CD14-positive monocyte (primary cell): ENCODE measurements at regions not wholly inside any gene's neighbourhood (a gene's known extent, or its start where the extent isn't known, plus 50 kb on each side); places are given as distances from the start of the nearest gene placed in this dataset.

Experiments used
- DNase-seq, 3 donors: peaks; one replicate each; pipeline ENCODE4 v3.0.0-alpha.2; 2011 to 2022
- H2AFZ ChIP-seq: 2 replicates; pipeline ENCODE4 v1.6.0; 2012; ENCODE audit warnings: mild to moderate bottlenecking, low read depth, low read length, inconsistent platforms; ENCODE audit not compliant: insufficient read depth, poor library complexity, severe bottlenecking
- H3K27ac ChIP-seq, 2 donors: 1 replicate in 1 of 2; 2 replicates in 1 of 2; pipeline ENCODE4 v1.5.1; 2012 to 2013; ENCODE audit warnings: low read length in 2 of 2, control low read depth in 1 of 2, inconsistent platforms in 1 of 2, low read depth in 1 of 2, mild to moderate bottlenecking in 1 of 2
- H3K27me3 ChIP-seq, 2 donors: one replicate each; pipeline versions ENCODE4 v1.6.0 to v1.6.1; 2011 to 2013; ENCODE audit warnings: low read length in 2 of 2; ENCODE audit not compliant: control insufficient read depth in 2 of 2, insufficient read depth in 2 of 2
- H3K36me3 ChIP-seq, 2 donors: replicated peaks in 1 of 2; 1 replicate in 1 of 2; 2 replicates in 1 of 2; pipeline versions ENCODE4 v1.5.1 to v1.6.1; 2012 to 2013; ENCODE audit warnings: low read length in 2 of 2, control low read depth in 1 of 2, inconsistent platforms in 1 of 2, mild to moderate bottlenecking in 1 of 2; ENCODE audit not compliant: insufficient read depth in 2 of 2, control insufficient read depth in 1 of 2
- H3K4me1 ChIP-seq, 2 donors: 1 replicate in 1 of 2; 2 replicates in 1 of 2; pipeline versions ENCODE4 v1.5.1 to v1.6.1; 2012 to 2013; ENCODE audit warnings: low read length in 2 of 2, control low read depth in 1 of 2, inconsistent platforms in 1 of 2, mild to moderate bottlenecking in 1 of 2, moderate library complexity in 1 of 2; ENCODE audit not compliant: insufficient read depth in 2 of 2, control insufficient read depth in 1 of 2
- H3K4me2 ChIP-seq: replicated peaks from 2 replicates; pipeline ENCODE3; 2012; ENCODE audit warnings: low read length, moderate library complexity, mild to moderate bottlenecking; ENCODE audit not compliant: poor library complexity, severe bottlenecking; ENCODE audit errors: extremely low read depth
- H3K4me3 ChIP-seq, 3 experiments: fragments of 200-600 bp in 1 of 3; sonication (generic) in 1 of 3; replicated peaks in 1 of 3; 1 replicate in 2 of 3; 2 replicates in 1 of 3; pipeline ENCODE4 v1.5.1; 2011 to 2013; ENCODE audit warnings: low read length in 3 of 3, mild to moderate bottlenecking in 3 of 3, control low read depth in 2 of 3, low read depth in 2 of 3, inconsistent platforms in 1 of 3, moderate library complexity in 1 of 3
- H3K79me2 ChIP-seq: 2 replicates; pipeline ENCODE4 v1.6.0; 2012; ENCODE audit warnings: mild to moderate bottlenecking, control low read depth, inconsistent platforms, low read length, moderate library complexity; ENCODE audit not compliant: insufficient read depth
- H3K9ac ChIP-seq: 2 replicates; pipeline ENCODE4 v1.6.0; 2017; ENCODE audit warnings: low read length, mild to moderate bottlenecking; ENCODE audit not compliant: insufficient read depth, poor library complexity, severe bottlenecking
- H3K9me3 ChIP-seq, 2 donors: replicated peaks in 1 of 2; 1 replicate in 1 of 2; 2 replicates in 1 of 2; pipeline versions ENCODE4 v1.5.1 to v1.6.1; 2012 to 2013; ENCODE audit warnings: low read length in 2 of 2, control low read depth in 1 of 2; ENCODE audit not compliant: control insufficient read depth in 1 of 2, insufficient read depth in 1 of 2
- H4K20me1 ChIP-seq: 2 replicates; pipeline ENCODE4 v1.6.0; 2012; ENCODE audit warnings: mild to moderate bottlenecking, low read length, control low read depth, moderate library complexity; ENCODE audit not compliant: insufficient read depth
- H3K27ac Mint-ChIP-seq, 7 donors: one replicate each; pipeline ENCODE4 v1.8.0; 2020; ENCODE audit warnings: mild to moderate bottlenecking in 7 of 7, mixed read lengths in 7 of 7, moderate library complexity in 6 of 7, inconsistent platforms in 2 of 7
- H3K27me3 Mint-ChIP-seq, 3 donors: one replicate each; pipeline ENCODE4 v1.8.0; 2021 to 2022; ENCODE audit warnings: low read depth in 3 of 3, mild to moderate bottlenecking in 3 of 3, mixed read lengths in 3 of 3, moderate library complexity in 3 of 3, inconsistent platforms in 1 of 3
- H3K36me3 Mint-ChIP-seq, 2 donors: one replicate each; pipeline ENCODE4 v1.8.0; 2020; ENCODE audit warnings: mixed read lengths in 2 of 2, inconsistent platforms in 1 of 2, mild to moderate bottlenecking in 1 of 2
- H3K4me1 Mint-ChIP-seq: one replicate; pipeline ENCODE4 v1.8.0; 2020; ENCODE audit warnings: mild to moderate bottlenecking, mixed read lengths
- H3K4me3 Mint-ChIP-seq, 2 donors: one replicate each; pipeline ENCODE4 v1.8.0; 2020; ENCODE audit warnings: mild to moderate bottlenecking in 2 of 2, mixed read lengths in 2 of 2, moderate library complexity in 1 of 2
- H3K9me3 Mint-ChIP-seq, 7 donors: one replicate each; pipeline ENCODE4 v1.8.0; 2020 to 2022; ENCODE audit warnings: mixed read lengths in 7 of 7, mild to moderate bottlenecking in 6 of 7, moderate library complexity in 6 of 7, inconsistent platforms in 2 of 7
- WGBS: methylation state at CpG from one replicate; pipeline ENCODE4 v1.1.5; 2013; ENCODE audit warnings: missing lambda C conversion rate; ENCODE audit not compliant: insufficient coverage; 5-methylcytosine and 5-hydroxymethylcytosine counted together
- intact Hi-C, 2 donors: fragments of 100-400 bp; cut with micrococcal nuclease; formaldehyde crosslinking; loops; one replicate each; pipeline versions ENCODE4 v1.15.0 to v1.15.1; 2023
- TF ChIP-seq, protein P1 (sequence below): fragments of 200-600 bp; IDR thresholded peaks from one replicate; pipeline ENCODE4 v1.8.0; 2022; ENCODE audit warnings: antibody characterized with exemption, mild to moderate bottlenecking

DNA sequence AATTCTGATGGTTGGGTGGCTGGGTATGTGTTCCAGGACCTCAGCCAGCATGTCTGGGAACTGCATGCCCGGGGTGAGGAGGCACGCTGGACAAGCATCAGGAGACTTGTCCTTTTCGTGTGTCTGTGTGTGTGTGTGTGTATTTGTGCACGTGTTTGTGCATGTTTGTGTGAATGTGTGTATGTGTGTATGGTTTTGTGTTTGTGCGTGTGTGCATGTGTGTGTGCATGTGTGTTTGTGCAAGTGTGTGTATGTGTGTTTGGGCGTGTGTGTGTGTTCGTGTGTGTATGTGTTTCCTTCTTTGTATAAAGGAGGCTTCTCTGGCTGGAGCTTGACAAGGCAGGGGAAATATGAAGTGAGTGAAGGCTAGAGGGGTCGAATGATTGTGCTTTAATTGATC lies 491.5 kb downstream of the IRX1 start:
- no peak overlapping the region for H2AFZ ChIP-seq
- Mint-ChIP-seq H3K4me3 (no peak overlapping the region), H3K36me3 (no peaks in the 10 kb centered on the region), H3K27me3 (peaks cover 0 to 4% (median 2%) of the 10 kb centered on the region in 3 donors), H3K27ac (no peak overlapping the region), H3K4me1 (no peaks in the 10 kb centered on the region), H3K9me3 (peaks cover 0 to 13% (median 9%) of the 10 kb centered on the region in 7 donors)
- H3K27me3 ChIP-seq = no peaks in the 10 kb centered on the region
- no peaks in the 10 kb centered on the region for H3K79me2 ChIP-seq
- TF ChIP-seq, protein P1, sequence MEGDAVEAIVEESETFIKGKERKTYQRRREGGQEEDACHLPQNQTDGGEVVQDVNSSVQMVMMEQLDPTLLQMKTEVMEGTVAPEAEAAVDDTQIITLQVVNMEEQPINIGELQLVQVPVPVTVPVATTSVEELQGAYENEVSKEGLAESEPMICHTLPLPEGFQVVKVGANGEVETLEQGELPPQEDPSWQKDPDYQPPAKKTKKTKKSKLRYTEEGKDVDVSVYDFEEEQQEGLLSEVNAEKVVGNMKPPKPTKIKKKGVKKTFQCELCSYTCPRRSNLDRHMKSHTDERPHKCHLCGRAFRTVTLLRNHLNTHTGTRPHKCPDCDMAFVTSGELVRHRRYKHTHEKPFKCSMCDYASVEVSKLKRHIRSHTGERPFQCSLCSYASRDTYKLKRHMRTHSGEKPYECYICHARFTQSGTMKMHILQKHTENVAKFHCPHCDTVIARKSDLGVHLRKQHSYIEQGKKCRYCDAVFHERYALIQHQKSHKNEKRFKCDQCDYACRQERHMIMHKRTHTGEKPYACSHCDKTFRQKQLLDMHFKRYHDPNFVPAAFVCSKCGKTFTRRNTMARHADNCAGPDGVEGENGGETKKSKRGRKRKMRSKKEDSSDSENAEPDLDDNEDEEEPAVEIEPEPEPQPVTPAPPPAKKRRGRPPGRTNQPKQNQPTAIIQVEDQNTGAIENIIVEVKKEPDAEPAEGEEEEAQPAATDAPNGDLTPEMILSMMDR = no peak
- H3K4me3 ChIP-seq = no peak overlapping the region
- no peak overlapping the region for H3K4me2 ChIP-seq
- no peak overlapping the region for H3K9ac ChIP-seq
- peaks cover 0 to 16% of the 10 kb centered on the region in 2 donors for H3K9me3 ChIP-seq
- no peaks in the 10 kb centered on the region for H3K36me3 ChIP-seq
- 77% methylated on average over 7 of the region's 8 CpGs for WGBS
- no peak for DNase-seq
- H3K27ac ChIP-seq = no peak overlapping the region
- H3K4me1 ChIP-seq = no peaks in the 10 kb centered on the region
- no peaks in the 10 kb centered on the region for H4K20me1 ChIP-seq
- intact Hi-C loops = no loop called here

DNA sequence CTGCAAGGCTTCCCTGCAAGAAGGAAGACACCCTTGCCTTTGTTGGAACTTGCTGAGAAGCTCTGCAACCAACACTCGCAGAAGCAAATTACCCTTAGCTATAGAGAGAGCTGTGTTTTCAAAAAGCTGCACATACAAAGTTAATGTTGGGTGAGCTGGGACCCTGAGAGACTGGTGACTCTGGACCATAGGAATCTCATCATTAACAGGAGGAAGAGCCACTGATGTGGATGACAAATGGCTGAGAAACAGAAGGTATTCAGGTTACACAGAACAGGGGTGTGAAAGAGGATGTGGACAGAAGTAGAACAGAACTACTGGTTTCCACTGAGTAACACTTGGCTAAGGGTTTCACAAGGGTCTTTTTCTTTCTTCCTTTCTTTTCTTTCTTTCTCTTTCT lies 493.5 kb downstream of the IRX1 start:
- no peak overlapping the region for H3K4me2 ChIP-seq
- H3K36me3 ChIP-seq = no peaks in the 10 kb centered on the region
- no peaks in the 10 kb centered on the region for H3K27me3 ChIP-seq
- no peaks in the 10 kb centered on the region for H4K20me1 ChIP-seq
- intact Hi-C loops = no loop called here
- TF ChIP-seq, protein P1 = no peak
- Mint-ChIP-seq H3K27ac (no peak overlapping the region), H3K36me3 (no peaks in the 10 kb centered on the region), H3K27me3 (peaks cover 0 to 4% (median under 1%) of the 10 kb centered on the region in 3 donors), H3K4me1 (no peaks in the 10 kb centered on the region), H3K9me3 (peaks cover 0 to 16% (median 6%) of the 10 kb centered on the region in 7 donors), H3K4me3 (no peak overlapping the region)
- H3K4me3 ChIP-seq = no peak overlapping the region
- no peaks in the 10 kb centered on the region for H3K4me1 ChIP-seq
- H3K27ac ChIP-seq = no peak overlapping the region
- no CpG with 5 or more reads among the region's 1 CpG for WGBS
- no peak overlapping the region for H3K9ac ChIP-seq
- peaks cover 0 to 12% of the 10 kb centered on the region in 2 donors for H3K9me3 ChIP-seq
- no peaks in the 10 kb centered on the region for H3K79me2 ChIP-seq
- H2AFZ ChIP-seq = no peak overlapping the region
- DNase-seq = no peak
